ENCODE measurements at regions not wholly inside any gene's neighbourhood (a gene's known extent, or its start where the extent isn't known, plus 50 kb on each side); places are given as distances from the start of the nearest gene placed in this dataset.
"Not testable (repeated sequence)": the region's sequence is repeated elsewhere in the genome, so short reads cannot be mapped to it uniquely, and the experiment has no call there.

- Histone ChIP-seq H3K4me1 (no peaks in the 10 kb centered on the region), H3K36me3 (no peaks in the 10 kb centered on the region), H3K9me3 (peaks cover 0 to 2% (median 0%) of the 10 kb centered on the region in 3 donors), H3K27me3 (no peaks in the 10 kb centered on the region), H3K27ac (no peak overlapping the region), H3K4me3 (no peak overlapping the region)
- DNase-seq = no peak
- intact Hi-C loops (cut with DNase I; ENCODE audit: low total_unique reads) = no loop called here
- TF ChIP-seq, protein P1, sequence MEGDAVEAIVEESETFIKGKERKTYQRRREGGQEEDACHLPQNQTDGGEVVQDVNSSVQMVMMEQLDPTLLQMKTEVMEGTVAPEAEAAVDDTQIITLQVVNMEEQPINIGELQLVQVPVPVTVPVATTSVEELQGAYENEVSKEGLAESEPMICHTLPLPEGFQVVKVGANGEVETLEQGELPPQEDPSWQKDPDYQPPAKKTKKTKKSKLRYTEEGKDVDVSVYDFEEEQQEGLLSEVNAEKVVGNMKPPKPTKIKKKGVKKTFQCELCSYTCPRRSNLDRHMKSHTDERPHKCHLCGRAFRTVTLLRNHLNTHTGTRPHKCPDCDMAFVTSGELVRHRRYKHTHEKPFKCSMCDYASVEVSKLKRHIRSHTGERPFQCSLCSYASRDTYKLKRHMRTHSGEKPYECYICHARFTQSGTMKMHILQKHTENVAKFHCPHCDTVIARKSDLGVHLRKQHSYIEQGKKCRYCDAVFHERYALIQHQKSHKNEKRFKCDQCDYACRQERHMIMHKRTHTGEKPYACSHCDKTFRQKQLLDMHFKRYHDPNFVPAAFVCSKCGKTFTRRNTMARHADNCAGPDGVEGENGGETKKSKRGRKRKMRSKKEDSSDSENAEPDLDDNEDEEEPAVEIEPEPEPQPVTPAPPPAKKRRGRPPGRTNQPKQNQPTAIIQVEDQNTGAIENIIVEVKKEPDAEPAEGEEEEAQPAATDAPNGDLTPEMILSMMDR (IDR thresholded peaks at IDR 0.05) = no peak
These were observed 770.7 kb downstream of the CDH11 start for GRCh38 chr16:64351121-64351520.

DNA sequence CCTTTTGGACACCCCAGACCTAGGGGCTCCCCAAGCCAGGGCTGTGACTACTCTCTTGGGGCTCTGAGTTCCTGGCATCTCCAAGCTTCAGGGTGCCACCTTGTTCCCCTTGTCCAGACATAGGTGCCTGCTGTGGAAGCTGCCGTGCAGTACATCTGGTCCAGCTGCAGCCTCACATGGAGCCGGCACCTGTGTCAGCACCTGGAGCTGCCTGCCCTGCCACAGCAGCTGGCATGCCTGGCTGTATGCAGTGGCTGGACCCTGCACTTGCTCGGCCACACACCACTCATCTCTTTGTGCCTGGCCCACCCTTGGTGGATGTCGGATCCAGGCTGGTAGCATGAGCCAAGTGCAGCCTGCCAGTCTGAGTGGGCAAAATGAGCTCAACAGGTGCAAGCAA is 775.8 kb downstream of the CDH11 start:
- Histone ChIP-seq H3K27me3 (no peaks in the 10 kb centered on the region), H3K4me1 (no peaks in the 10 kb centered on the region), H3K9me3 (no peaks in the 10 kb centered on the region), H3K4me3 (no peak overlapping the region), H3K36me3 (no peaks in the 10 kb centered on the region), H3K27ac (no peak overlapping the region)
- TF ChIP-seq, protein P1 (IDR thresholded peaks at IDR 0.05) = no peak
- intact Hi-C loops (cut with DNase I; ENCODE audit: low total_unique reads) = no loop called here
- DNase-seq = no peak

DNA sequence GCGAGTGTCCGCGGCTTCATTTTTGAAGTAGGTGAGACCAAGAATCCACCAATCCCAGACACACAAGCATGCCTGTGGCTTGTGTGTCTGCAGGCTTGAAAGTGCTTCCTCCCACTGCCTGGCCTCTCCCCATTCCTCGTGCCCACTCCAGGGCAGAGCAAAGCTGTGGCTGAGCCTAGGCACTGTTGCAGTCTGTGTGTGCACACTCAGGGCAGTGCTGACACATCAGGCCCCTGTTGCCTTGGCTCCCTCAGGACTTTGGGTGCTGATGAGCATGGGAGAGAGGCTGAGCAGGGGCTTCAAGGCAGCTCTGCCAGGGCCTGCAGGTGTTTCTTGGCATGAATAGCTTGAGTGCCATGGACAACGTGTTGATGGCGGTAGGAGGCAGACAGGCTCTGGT is 776.7 kb downstream of the CDH11 start:
- Histone ChIP-seq H3K27me3 (no peaks in the 10 kb centered on the region), H3K36me3 (no peaks in the 10 kb centered on the region), H3K27ac (no peak overlapping the region), H3K4me1 (no peaks in the 10 kb centered on the region), H3K4me3 (no peak overlapping the region), H3K9me3 (no peaks in the 10 kb centered on the region)
- DNase-seq = no peak
- intact Hi-C loops (cut with DNase I; ENCODE audit: low total_unique reads) = no loop called here
- TF ChIP-seq, protein P1 (IDR thresholded peaks at IDR 0.05) = no peak

- H3K36me3 ChIP-seq; H3K4me3 ChIP-seq; intact Hi-C loops (cut with DNase I; ENCODE audit: low total_unique reads); DNase-seq; H3K27me3 ChIP-seq; H3K4me1 ChIP-seq; H3K9me3 ChIP-seq; H3K27ac ChIP-seq: not testable (repeated sequence)
These were observed 777.9 kb downstream of the CDH11 start for GRCh38 chr16:64343820-64344443.

- no peaks in the 10 kb centered on the region for H3K36me3 ChIP-seq
- DNase-seq = no peak
- H3K4me1 ChIP-seq = no peaks in the 10 kb centered on the region
- H3K27ac ChIP-seq = no peak overlapping the region
- no peaks in the 10 kb centered on the region for H3K9me3 ChIP-seq
- intact Hi-C loops (cut with DNase I; ENCODE audit: low total_unique reads) = no loop called here
- TF ChIP-seq, protein P1 (IDR thresholded peaks at IDR 0.05) = no peak
- H3K4me3 ChIP-seq = no peak overlapping the region
- H3K27me3 ChIP-seq = no peaks in the 10 kb centered on the region
These were observed 778.6 kb downstream of the CDH11 start for GRCh38 chr16:64343061-64343819.

DNA sequence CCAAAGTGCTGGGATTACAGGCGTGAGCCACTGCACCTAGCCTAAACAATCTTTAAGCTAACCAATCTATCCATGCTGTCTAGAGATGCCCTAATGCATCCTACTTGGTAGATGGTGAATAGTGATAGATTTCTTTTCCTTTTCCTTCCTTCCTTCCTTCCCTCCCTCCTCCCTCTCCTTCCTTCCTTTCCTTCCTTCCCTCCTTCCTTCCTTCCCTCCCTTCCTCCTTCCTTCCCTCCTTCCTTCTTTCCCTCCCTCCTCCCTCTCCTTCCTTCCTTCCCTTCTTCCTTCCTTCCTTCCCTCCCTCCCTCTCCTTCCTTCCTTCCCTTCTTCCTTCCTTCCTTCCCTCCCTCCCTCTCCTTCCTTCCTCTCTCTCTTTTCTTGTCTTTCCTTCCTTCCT is 780.5 kb downstream of the CDH11 start:
- H3K4me1 ChIP-seq; H3K36me3 ChIP-seq; H3K9me3 ChIP-seq; H3K27ac ChIP-seq; intact Hi-C loops (cut with DNase I; ENCODE audit: low total_unique reads); H3K4me3 ChIP-seq; DNase-seq; H3K27me3 ChIP-seq: not testable (repeated sequence)

All from tibial artery (tissue), 4 donors.